Immature natural killer cell (primary cell): ENCODE measurements at regions not wholly inside any gene's neighbourhood (a gene's known extent, or its start where the extent isn't known, plus 50 kb on each side); places are given as distances from the start of the nearest gene placed in this dataset.

ENCODE experiments used
- DNase-seq, 3 donors: peaks; one replicate each; pipeline ENCODE4 v3.0.0; 2022; ENCODE audit warnings: mixed read lengths in 1 of 3
- H3K27ac Mint-ChIP-seq, 6 donors: one replicate each; pipeline ENCODE4 v1.8.0; 2020; ENCODE audit warnings: mixed read lengths in 6 of 6, mild to moderate bottlenecking in 5 of 6, inconsistent platforms in 4 of 6, moderate library complexity in 3 of 6
- H3K27me3 Mint-ChIP-seq, 3 donors: one replicate each; pipeline ENCODE4 v1.8.0; 2020 to 2021; ENCODE audit warnings: low read depth in 3 of 3, mild to moderate bottlenecking in 3 of 3, mixed read lengths in 3 of 3, moderate library complexity in 3 of 3, inconsistent platforms in 1 of 3
- H3K36me3 Mint-ChIP-seq, 3 donors: one replicate each; pipeline ENCODE4 v1.8.0; 2020; ENCODE audit warnings: mixed read lengths in 3 of 3, inconsistent platforms in 2 of 3, mild to moderate bottlenecking in 2 of 3
- H3K4me1 Mint-ChIP-seq, 2 donors: one replicate each; pipeline ENCODE4 v1.8.0; 2020; ENCODE audit warnings: inconsistent platforms in 2 of 2, mild to moderate bottlenecking in 2 of 2, mixed read lengths in 2 of 2, moderate library complexity in 1 of 2
- H3K4me3 Mint-ChIP-seq, 5 donors: one replicate each; pipeline ENCODE4 v1.8.0; 2020; ENCODE audit warnings: mild to moderate bottlenecking in 5 of 5, mixed read lengths in 5 of 5, inconsistent platforms in 3 of 5, moderate library complexity in 3 of 5
- H3K9me3 Mint-ChIP-seq, 6 donors: one replicate each; pipeline ENCODE4 v1.8.0; 2020; ENCODE audit warnings: mild to moderate bottlenecking in 6 of 6, mixed read lengths in 6 of 6, inconsistent platforms in 4 of 6, moderate library complexity in 3 of 6

- Mint-ChIP-seq H3K4me3 (no peak overlapping the region), H3K36me3 (peaks cover 0 to 4% (median 0%) of the 10 kb centered on the region in 3 donors)
Observed at GRCh38 chr2:14520385-14520945, 112.1 kb upstream of the LRATD1 start.

GRCh38 chr2:14524041-14524802 is 108.3 kb upstream of the LRATD1 start:
- Mint-ChIP-seq H3K4me1 (no peaks in the 10 kb centered on the region), H3K9me3 (peaks cover 4 to 36% (median 14%) of the 10 kb centered on the region in 6 donors), H3K27me3 (no peaks in the 10 kb centered on the region), H3K27ac (no peak overlapping the region), H3K4me3 (no peak overlapping the region), H3K36me3 (no peaks in the 10 kb centered on the region)
- no peak for DNase-seq

More at GRCh38 chr2:14520385-14520945, 112.1 kb upstream of the LRATD1 start:
- Mint-ChIP-seq H3K9me3 (peaks cover 8 to 37% (median 17%) of the 10 kb centered on the region in 6 donors), H3K4me1 (no peaks in the 10 kb centered on the region), H3K27me3 (peaks cover 0 to 3% (median 0%) of the 10 kb centered on the region in 3 donors), H3K27ac (no peak overlapping the region)
- DNase-seq: no peak

- H3K27me3 Mint-ChIP-seq: no peaks in the 10 kb centered on the region
- no peak overlapping the region for H3K4me3 Mint-ChIP-seq
- no peak for DNase-seq
- H3K36me3 Mint-ChIP-seq: no peaks in the 10 kb centered on the region
- peaks cover 7 to 35% (median 12%) of the 10 kb centered on the region in 6 donors for H3K9me3 Mint-ChIP-seq
- no peaks in the 10 kb centered on the region for H3K4me1 Mint-ChIP-seq
- no peak overlapping the region for H3K27ac Mint-ChIP-seq
Observed at GRCh38 chr2:14524803-14525080, 107.8 kb upstream of the LRATD1 start.

- Mint-ChIP-seq H3K9me3 (peaks cover 0 to 19% (median 6%) of the 10 kb centered on the region in 6 donors), H3K36me3 (no peaks in the 10 kb centered on the region), H3K4me1 (no peaks in the 10 kb centered on the region), H3K27me3 (no peaks in the 10 kb centered on the region), H3K27ac (no peak overlapping the region), H3K4me3 (no peak overlapping the region)
- no peak for DNase-seq
Observed at GRCh38 chr2:14530506-14530905, 102.0 kb upstream of the LRATD1 start.

- Mint-ChIP-seq H3K4me3 (no peak overlapping the region), H3K27ac (no peak overlapping the region), H3K9me3 (peaks cover 9 to 35% (median 11%) of the 10 kb centered on the region in 6 donors), H3K27me3 (no peaks in the 10 kb centered on the region), H3K36me3 (no peaks in the 10 kb centered on the region), H3K4me1 (no peaks in the 10 kb centered on the region)
- no peak for DNase-seq
Observed at GRCh38 chr2:14533131-14533757, 99.3 kb upstream of the LRATD1 start.

- no peak for DNase-seq
- Mint-ChIP-seq H3K27ac (no peak overlapping the region), H3K4me3 (no peak overlapping the region), H3K9me3 (peaks cover 4 to 35% (median 10%) of the 10 kb centered on the region in 6 donors), H3K4me1 (no peaks in the 10 kb centered on the region), H3K27me3 (no peaks in the 10 kb centered on the region), H3K36me3 (peaks cover 0 to under 1% (median 0%) of the 10 kb centered on the region in 3 donors)
Observed at GRCh38 chr2:14535156-14535555, 97.4 kb upstream of the LRATD1 start.

- no peaks in the 10 kb centered on the region for H3K4me1 Mint-ChIP-seq
- H3K4me3 Mint-ChIP-seq: no peak overlapping the region
- no peak overlapping the region for H3K27ac Mint-ChIP-seq
- peaks cover 8 to 33% (median 12%) of the 10 kb centered on the region in 6 donors for H3K9me3 Mint-ChIP-seq
- H3K36me3 Mint-ChIP-seq: peaks cover 0 to 3% (median 0%) of the 10 kb centered on the region in 3 donors
- no peak for DNase-seq
- H3K27me3 Mint-ChIP-seq: no peaks in the 10 kb centered on the region
Observed at GRCh38 chr2:14536976-14537375, 95.5 kb upstream of the LRATD1 start.

- H3K36me3 Mint-ChIP-seq: peaks cover 0 to 3% (median 0%) of the 10 kb centered on the region in 3 donors
- no peak overlapping the region for H3K4me3 Mint-ChIP-seq
- peaks cover 9 to 41% (median 18%) of the 10 kb centered on the region in 6 donors for H3K9me3 Mint-ChIP-seq
- H3K27ac Mint-ChIP-seq: no peak overlapping the region
- no peaks in the 10 kb centered on the region for H3K4me1 Mint-ChIP-seq
- no peak for DNase-seq
- peaks cover 0 to 1% (median 0%) of the 10 kb centered on the region in 3 donors for H3K27me3 Mint-ChIP-seq
Observed at GRCh38 chr2:14540015-14540414, 92.5 kb upstream of the LRATD1 start.

GRCh38 chr2:14543284-14543683 is 89.2 kb upstream of the LRATD1 start:
- Mint-ChIP-seq H3K36me3 (peaks cover 0 to 3% (median 0%) of the 10 kb centered on the region in 3 donors), H3K27me3 (peaks cover 0 to 4% (median 1%) of the 10 kb centered on the region in 3 donors), H3K4me3 (no peak overlapping the region), H3K9me3 (peaks cover 7 to 24% (median 10%) of the 10 kb centered on the region in 6 donors), H3K27ac (no peak overlapping the region), H3K4me1 (no peaks in the 10 kb centered on the region)
- DNase-seq: no peak

- H3K27me3 Mint-ChIP-seq: peaks cover 0 to 4% (median 1%) of the 10 kb centered on the region in 3 donors
- no peak for DNase-seq
- H3K36me3 Mint-ChIP-seq: peaks cover 0 to 3% (median 0%) of the 10 kb centered on the region in 3 donors
- H3K4me3 Mint-ChIP-seq: no peak overlapping the region
- H3K4me1 Mint-ChIP-seq: no peaks in the 10 kb centered on the region
- H3K9me3 Mint-ChIP-seq: peaks cover 7 to 19% (median 10%) of the 10 kb centered on the region in 6 donors
- H3K27ac Mint-ChIP-seq: no peak overlapping the region
Observed at GRCh38 chr2:14544247-14544646, 88.3 kb upstream of the LRATD1 start.

GRCh38 chr2:14547830-14548229 is 84.7 kb upstream of the LRATD1 start:
- DNase-seq: no peak
- H3K27me3 Mint-ChIP-seq: peaks cover 0 to 4% (median 0%) of the 10 kb centered on the region in 3 donors
- H3K27ac Mint-ChIP-seq: no peak overlapping the region
- no peaks in the 10 kb centered on the region for H3K36me3 Mint-ChIP-seq
- no peaks in the 10 kb centered on the region for H3K4me1 Mint-ChIP-seq
- no peak overlapping the region for H3K4me3 Mint-ChIP-seq
- peaks cover 1 to 14% (median 7%) of the 10 kb centered on the region in 6 donors for H3K9me3 Mint-ChIP-seq

- DNase-seq: no peak
- no peaks in the 10 kb centered on the region for H3K36me3 Mint-ChIP-seq
- H3K4me3 Mint-ChIP-seq: no peak overlapping the region
- H3K4me1 Mint-ChIP-seq: no peaks in the 10 kb centered on the region
- H3K27me3 Mint-ChIP-seq: peaks cover 0 to 4% (median 0%) of the 10 kb centered on the region in 3 donors
- peaks cover 0 to 6% (median 2%) of the 10 kb centered on the region in 6 donors for H3K9me3 Mint-ChIP-seq
- H3K27ac Mint-ChIP-seq: no peak overlapping the region
Observed at GRCh38 chr2:14550658-14551057, 81.9 kb upstream of the LRATD1 start.

- Mint-ChIP-seq H3K36me3 (no peaks in the 10 kb centered on the region), H3K27me3 (peaks cover 0 to 4% (median 0%) of the 10 kb centered on the region in 3 donors)
Observed at GRCh38 chr2:14551069-14551468, 81.4 kb upstream of the LRATD1 start.

GRCh38 chr2:14552286-14552685 is 80.2 kb upstream of the LRATD1 start:
- Mint-ChIP-seq H3K4me1 (no peaks in the 10 kb centered on the region), H3K4me3 (no peak overlapping the region), H3K27ac (no peak overlapping the region), H3K27me3 (no peaks in the 10 kb centered on the region), H3K36me3 (no peaks in the 10 kb centered on the region), H3K9me3 (peaks cover 0 to 11% (median 2%) of the 10 kb centered on the region in 6 donors)
- no peak for DNase-seq

More at GRCh38 chr2:14551069-14551468, 81.4 kb upstream of the LRATD1 start:
- Mint-ChIP-seq H3K27ac (no peak overlapping the region), H3K9me3 (peaks cover 0 to 10% (median 2%) of the 10 kb centered on the region in 6 donors), H3K4me3 (no peak overlapping the region), H3K4me1 (no peaks in the 10 kb centered on the region)
- DNase-seq: no peak
